ENCODE measurements at regions not wholly inside any gene's neighbourhood (a gene's known extent, or its start where the extent isn't known, plus 50 kb on each side); places are given as distances from the start of the nearest gene placed in this dataset.

GRCh38 chr2:20108655-20109396, 57.4 kb upstream of the LAPTM4A start:
- no peak for DNase-seq

GRCh38 chr2:20107776-20108175, 56.3 kb upstream of the LAPTM4A start:
- no peak for DNase-seq

GRCh38 chr2:20107352-20107751, 55.9 kb upstream of the LAPTM4A start:
- DNase-seq = no peak

- DNase-seq = peak; percentile 12 to 19
Measured at GRCh38 chr2:20106746-20107145, 55.3 kb upstream of the LAPTM4A start.

- no peak for DNase-seq
Measured at GRCh38 chr2:20104900-20105545, 53.6 kb upstream of the LAPTM4A start.

- DNase-seq = no peak
Measured at GRCh38 chr2:20103530-20103929, 52.1 kb upstream of the LAPTM4A start.
